HTR-8/SVneo (cell line): ENCODE measurements at regions not wholly inside any gene's neighbourhood (a gene's known extent, or its start where the extent isn't known, plus 50 kb on each side); places are given as distances from the start of the nearest gene placed in this dataset.
"Not testable (repeated sequence)": the region's sequence is repeated elsewhere in the genome, so short reads cannot be mapped to it uniquely, and the experiment has no call there.

ENCODE experiments used
- DNase-seq: peaks from one replicate; pipeline ENCODE4 v3.0.0; 2011; ENCODE audit warnings: low spot score, mixed read lengths; ENCODE audit not compliant: insufficient read length
- FAIRE-seq: peaks from 2 replicates; lab custom pipeline; 2011; peaks lifted over from hg19 to GRCh38; lab: Jason Lieb, UNC

GRCh38 chr2:223176970-223177369 lies 125.0 kb downstream of the KCNE4 start:
- FAIRE-seq (no peak), DNase-seq (no peak)

- FAIRE-seq: no peak
- DNase-seq: no peak
Observed at GRCh38 chr2:223180463-223180862, 128.5 kb downstream of the KCNE4 start.

- FAIRE-seq (no peak), DNase-seq (no peak)
Observed at GRCh38 chr2:223181561-223181960, 129.6 kb downstream of the KCNE4 start.

- DNase-seq (no peak), FAIRE-seq (no peak)
Observed at GRCh38 chr2:223182356-223182755, 130.4 kb downstream of the KCNE4 start.

GRCh38 chr2:223185638-223186037 lies 133.6 kb downstream of the KCNE4 start:
- no peak for FAIRE-seq
- DNase-seq: no peak

GRCh38 chr2:223187256-223187655 lies 135.3 kb downstream of the KCNE4 start:
- no peak for FAIRE-seq

GRCh38 chr2:223190561-223191206 lies 138.7 kb downstream of the KCNE4 start:
- FAIRE-seq, DNase-seq: not testable (repeated sequence)

More at GRCh38 chr2:223187256-223187655, 135.3 kb downstream of the KCNE4 start:
- no peak for DNase-seq

GRCh38 chr2:223196331-223196730 lies 144.3 kb downstream of the KCNE4 start:
- FAIRE-seq: no peak

GRCh38 chr2:223197046-223197445 lies 145.1 kb downstream of the KCNE4 start:
- FAIRE-seq (no peak), DNase-seq (no peak)

More at GRCh38 chr2:223196331-223196730, 144.3 kb downstream of the KCNE4 start:
- DNase-seq: no peak

- DNase-seq (no peak), FAIRE-seq (no peak)
Observed at GRCh38 chr2:223199531-223200515, 147.8 kb downstream of the KCNE4 start.

GRCh38 chr2:223203971-223204929 lies 152.3 kb downstream of the KCNE4 start:
- FAIRE-seq: no peak

GRCh38 chr2:223210489-223210888 lies 158.5 kb downstream of the KCNE4 start:
- DNase-seq (no peak), FAIRE-seq (no peak)

More at GRCh38 chr2:223203971-223204929, 152.3 kb downstream of the KCNE4 start:
- DNase-seq: peak; percentile 8

- FAIRE-seq (no peak), DNase-seq (no peak)
Observed at GRCh38 chr2:223214394-223215253, 162.6 kb downstream of the KCNE4 start.

GRCh38 chr2:223215254-223215516 lies 163.2 kb downstream of the KCNE4 start:
- no peak for DNase-seq

GRCh38 chr2:223217373-223217772 lies 165.4 kb downstream of the KCNE4 start:
- FAIRE-seq (no peak), DNase-seq (no peak)

More at GRCh38 chr2:223215254-223215516, 163.2 kb downstream of the KCNE4 start:
- no peak for FAIRE-seq

GRCh38 chr2:223218587-223219178 lies 166.7 kb downstream of the KCNE4 start:
- FAIRE-seq (no peak), DNase-seq (no peak)

- FAIRE-seq (no peak), DNase-seq (no peak)
Observed at GRCh38 chr2:223219872-223220657, 168.1 kb downstream of the KCNE4 start.

GRCh38 chr2:223220658-223220925 lies 168.6 kb downstream of the KCNE4 start:
- no peak for FAIRE-seq
- DNase-seq: no peak
